Astrocyte (in vitro differentiated cells and primary cell): ENCODE measurements at regions not wholly inside any gene's neighbourhood (a gene's known extent, or its start where the extent isn't known, plus 50 kb on each side); places are given as distances from the start of the nearest gene placed in this dataset.
"Not testable (repeated sequence)": the region's sequence is repeated elsewhere in the genome, so short reads cannot be mapped to it uniquely, and the experiment has no call there.

ENCODE experiments used
- EZH2 ChIP-seq: IDR thresholded peaks from 2 replicates; pipeline ENCODE4 v1.6.1; 2012; ENCODE audit warnings: mild to moderate bottlenecking, low read length, inconsistent platforms; ENCODE audit not compliant: insufficient read depth
- TF ChIP-seq, protein P1 (sequence below): IDR thresholded peaks from 2 replicates; pipeline ENCODE4 v1.5.1; 2011; ENCODE audit warnings: low read depth, mild to moderate bottlenecking, inconsistent platforms, low read length, moderate library complexity; ENCODE audit not compliant: insufficient read depth

DNA sequence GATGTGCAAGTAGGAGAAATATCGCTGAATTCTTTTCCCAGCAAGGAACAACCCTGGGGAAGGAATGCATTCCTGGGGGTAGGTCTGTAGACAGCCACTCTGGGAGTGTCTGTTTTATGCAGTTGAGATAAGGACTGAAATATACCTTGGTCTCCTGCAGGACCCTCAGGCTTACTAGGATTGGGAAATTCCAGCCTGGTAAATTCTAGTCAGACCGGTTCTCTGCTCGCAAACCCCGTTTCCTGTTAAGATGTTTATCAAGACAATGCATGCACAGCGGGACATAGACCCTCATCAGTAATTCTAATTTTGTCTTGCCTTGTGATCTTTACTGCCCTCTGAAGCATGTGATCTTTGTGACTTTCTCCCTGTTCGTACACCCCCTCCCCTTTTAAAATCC lies 839.0 kb downstream of the REEP3 start:
- TF ChIP-seq, protein P1, sequence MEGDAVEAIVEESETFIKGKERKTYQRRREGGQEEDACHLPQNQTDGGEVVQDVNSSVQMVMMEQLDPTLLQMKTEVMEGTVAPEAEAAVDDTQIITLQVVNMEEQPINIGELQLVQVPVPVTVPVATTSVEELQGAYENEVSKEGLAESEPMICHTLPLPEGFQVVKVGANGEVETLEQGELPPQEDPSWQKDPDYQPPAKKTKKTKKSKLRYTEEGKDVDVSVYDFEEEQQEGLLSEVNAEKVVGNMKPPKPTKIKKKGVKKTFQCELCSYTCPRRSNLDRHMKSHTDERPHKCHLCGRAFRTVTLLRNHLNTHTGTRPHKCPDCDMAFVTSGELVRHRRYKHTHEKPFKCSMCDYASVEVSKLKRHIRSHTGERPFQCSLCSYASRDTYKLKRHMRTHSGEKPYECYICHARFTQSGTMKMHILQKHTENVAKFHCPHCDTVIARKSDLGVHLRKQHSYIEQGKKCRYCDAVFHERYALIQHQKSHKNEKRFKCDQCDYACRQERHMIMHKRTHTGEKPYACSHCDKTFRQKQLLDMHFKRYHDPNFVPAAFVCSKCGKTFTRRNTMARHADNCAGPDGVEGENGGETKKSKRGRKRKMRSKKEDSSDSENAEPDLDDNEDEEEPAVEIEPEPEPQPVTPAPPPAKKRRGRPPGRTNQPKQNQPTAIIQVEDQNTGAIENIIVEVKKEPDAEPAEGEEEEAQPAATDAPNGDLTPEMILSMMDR: not testable (repeated sequence)
- TF ChIP-seq EZH2: not testable (repeated sequence)
